ENCODE measurements at regions not wholly inside any gene's neighbourhood (a gene's known extent, or its start where the extent isn't known, plus 50 kb on each side); places are given as distances from the start of the nearest gene placed in this dataset.

DNA sequence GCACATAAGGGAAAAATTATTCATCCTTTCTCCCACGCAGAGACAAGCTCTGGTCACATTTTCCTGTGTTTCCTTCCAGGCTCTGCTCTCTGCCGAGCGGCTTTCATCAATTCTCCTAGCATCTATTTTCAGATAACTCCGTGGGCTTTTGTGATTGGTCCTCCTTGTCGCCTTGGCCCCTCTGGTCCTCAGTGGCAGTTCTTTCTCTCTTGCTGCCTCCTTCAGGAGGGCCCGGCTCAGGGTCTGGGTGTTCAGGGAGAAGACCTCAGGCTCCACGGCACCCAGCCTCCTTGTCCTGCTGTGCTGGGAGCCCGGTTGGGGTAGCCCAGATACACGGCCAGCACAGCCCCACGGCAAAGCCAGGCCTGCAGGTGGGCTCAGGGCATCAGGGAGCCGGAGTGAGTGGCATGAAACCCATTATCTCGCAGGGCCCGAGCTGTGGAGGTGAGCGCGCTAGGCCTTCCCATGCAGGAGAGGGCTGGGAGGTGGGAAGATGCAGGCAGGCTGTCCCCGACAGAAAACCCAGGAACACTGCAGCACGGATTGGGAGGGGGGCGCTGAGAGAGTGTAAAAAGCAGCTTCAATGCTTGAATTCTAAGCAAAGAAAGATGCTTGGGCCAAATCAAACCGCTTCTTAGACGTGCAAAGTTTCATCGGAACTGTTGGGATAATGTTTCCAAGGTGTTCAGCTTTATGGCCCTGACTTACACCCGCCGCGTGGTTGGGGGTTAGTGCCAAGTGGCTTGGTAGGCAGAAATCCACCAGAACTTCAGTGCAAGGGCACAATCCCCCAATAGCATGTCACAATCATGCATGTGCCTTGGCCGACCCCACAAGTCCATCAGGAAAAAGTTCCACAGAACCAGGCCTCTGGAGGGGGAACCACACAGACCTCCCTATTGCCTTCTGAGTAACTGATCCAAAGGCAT is 81.9 kb upstream of the WNT7B start:
- TF ChIP-seq, protein P1, sequence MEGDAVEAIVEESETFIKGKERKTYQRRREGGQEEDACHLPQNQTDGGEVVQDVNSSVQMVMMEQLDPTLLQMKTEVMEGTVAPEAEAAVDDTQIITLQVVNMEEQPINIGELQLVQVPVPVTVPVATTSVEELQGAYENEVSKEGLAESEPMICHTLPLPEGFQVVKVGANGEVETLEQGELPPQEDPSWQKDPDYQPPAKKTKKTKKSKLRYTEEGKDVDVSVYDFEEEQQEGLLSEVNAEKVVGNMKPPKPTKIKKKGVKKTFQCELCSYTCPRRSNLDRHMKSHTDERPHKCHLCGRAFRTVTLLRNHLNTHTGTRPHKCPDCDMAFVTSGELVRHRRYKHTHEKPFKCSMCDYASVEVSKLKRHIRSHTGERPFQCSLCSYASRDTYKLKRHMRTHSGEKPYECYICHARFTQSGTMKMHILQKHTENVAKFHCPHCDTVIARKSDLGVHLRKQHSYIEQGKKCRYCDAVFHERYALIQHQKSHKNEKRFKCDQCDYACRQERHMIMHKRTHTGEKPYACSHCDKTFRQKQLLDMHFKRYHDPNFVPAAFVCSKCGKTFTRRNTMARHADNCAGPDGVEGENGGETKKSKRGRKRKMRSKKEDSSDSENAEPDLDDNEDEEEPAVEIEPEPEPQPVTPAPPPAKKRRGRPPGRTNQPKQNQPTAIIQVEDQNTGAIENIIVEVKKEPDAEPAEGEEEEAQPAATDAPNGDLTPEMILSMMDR (IDR thresholded peaks at IDR 0.05) = no peak
- TF ChIP-seq EZH2phosphoT487 (IDR thresholded peaks at IDR 0.05) (no peak), EZH2 (IDR thresholded peaks at IDR 0.05) (no peak)
